Activated CD4-positive, alpha-beta T cell treated with anti-CD3 and anti-CD28 coated beads, Interleukin-2, amount 50 U/mL, for 24 hours (primary cell): ENCODE measurements at regions not wholly inside any gene's neighbourhood (a gene's known extent, or its start where the extent isn't known, plus 50 kb on each side); places are given as distances from the start of the nearest gene placed in this dataset.
"Not testable (repeated sequence)": the region's sequence is repeated elsewhere in the genome, so short reads cannot be mapped to it uniquely, and the experiment has no call there.

ENCODE experiments used
- DNase-seq, 2 donors: peaks; one replicate each; pipeline ENCODE4 v3.0.0-alpha.2; 2020; ENCODE audit warnings: low read depth in 1 of 2, low spot score in 1 of 2

GRCh38 chr10:64535131-64535867 is 1014.1 kb downstream of the REEP3 start:
- DNase-seq, result no peak

- DNase-seq, result no peak
Measured at GRCh38 chr10:64537112-64537511, 1015.9 kb downstream of the REEP3 start.

- DNase-seq, result no peak
Measured at GRCh38 chr10:64537928-64538327, 1016.7 kb downstream of the REEP3 start.

GRCh38 chr10:64546073-64546472 is 1024.9 kb downstream of the REEP3 start:
- DNase-seq, result no peak

GRCh38 chr10:64547168-64547567 is 1026.0 kb downstream of the REEP3 start:
- no peak for DNase-seq

- DNase-seq, result no peak
Measured at GRCh38 chr10:64555666-64556065, 1034.5 kb downstream of the REEP3 start.

- no peak for DNase-seq
Measured at GRCh38 chr10:64558094-64558835, 1037.1 kb downstream of the REEP3 start.

- no peak for DNase-seq
Measured at GRCh38 chr10:64571056-64571455, 1049.9 kb downstream of the REEP3 start.

- DNase-seq, result no peak
Measured at GRCh38 chr10:64573623-64574325, 1052.6 kb downstream of the REEP3 start.

GRCh38 chr10:64574371-64574770 is 1053.2 kb downstream of the REEP3 start:
- DNase-seq, result no peak

GRCh38 chr10:64576497-64576896 is 1055.3 kb downstream of the REEP3 start:
- DNase-seq, result no peak

- DNase-seq, result not testable (repeated sequence)
Measured at GRCh38 chr10:64578757-64579156, 1057.6 kb downstream of the REEP3 start.

- DNase-seq, result no peak
Measured at GRCh38 chr10:64586934-64587503, 1065.8 kb downstream of the REEP3 start.

GRCh38 chr10:64594072-64594471 is 1072.9 kb downstream of the REEP3 start:
- DNase-seq, result no peak

- no peak for DNase-seq
Measured at GRCh38 chr10:64598600-64598999, 1077.4 kb downstream of the REEP3 start.

- no peak for DNase-seq
Measured at GRCh38 chr10:64601298-64601697, 1080.1 kb downstream of the REEP3 start.

- no peak for DNase-seq
Measured at GRCh38 chr10:64617085-64617484, 1095.9 kb downstream of the REEP3 start.

- no peak for DNase-seq
Measured at GRCh38 chr10:64619102-64619501, 1097.9 kb downstream of the REEP3 start.

GRCh38 chr10:64626924-64627323 is 1105.7 kb downstream of the REEP3 start:
- no peak for DNase-seq

- DNase-seq, result no peak
Measured at GRCh38 chr10:64630534-64630933, 1109.3 kb downstream of the REEP3 start.

GRCh38 chr10:64635906-64636305 is 1114.7 kb downstream of the REEP3 start:
- DNase-seq, result no peak

GRCh38 chr10:64636461-64636860 is 1115.3 kb downstream of the REEP3 start:
- no peak for DNase-seq
